HL-60 (cell line): ENCODE measurements at regions not wholly inside any gene's neighbourhood (a gene's known extent, or its start where the extent isn't known, plus 50 kb on each side); places are given as distances from the start of the nearest gene placed in this dataset.

Experiments
- DNase-seq, 2 experiments: peaks; one replicate each; pipeline ENCODE4 v3.0.0-alpha.2; 2010 to 2020; ENCODE audit warnings: low read depth in 1 of 2, low spot score in 1 of 2
- H3K27ac ChIP-seq: fragments of 250-450 bp; sonication (Bioruptor Pico); replicated peaks from 2 replicates; pipeline ENCODE4 v1.5.1; 2020; ENCODE audit warnings: mild to moderate bottlenecking, moderate library complexity
- H3K27me3 ChIP-seq: fragments of 250-450 bp; sonication (Bioruptor Pico); 2 replicates; pipeline ENCODE4 v1.5.1; 2021; ENCODE audit warnings: mild to moderate bottlenecking, moderate library complexity; ENCODE audit not compliant: insufficient read depth, poor library complexity, severe bottlenecking
- H3K4me3 ChIP-seq: replicated peaks from 2 replicates; pipeline ENCODE4 v1.5.1; 2011; ENCODE audit warnings: mild to moderate bottlenecking, control low read depth, low read length; ENCODE audit not compliant: insufficient read depth
- GABPA ChIP-seq: IDR thresholded peaks from 2 replicates; pipeline ENCODE4 v1.6.1; 2012; ENCODE audit warnings: low read depth
- POLR2AphosphoS5 ChIP-seq: IDR thresholded peaks from 2 replicates; pipeline ENCODE4 v1.6.1; 2012; ENCODE audit warnings: low read depth
- SPI1 ChIP-seq: IDR thresholded peaks from 2 replicates; pipeline ENCODE4 v1.6.1; 2012; ENCODE audit warnings: low read depth, mild to moderate bottlenecking, borderline replicate concordance
- TF ChIP-seq, protein P1 (sequence below): IDR thresholded peaks from one replicate; pipeline ENCODE4 v1.5.1; 2011; ENCODE audit warnings: low read length, control low read depth, inconsistent platforms; ENCODE audit not compliant: insufficient read depth
- TF ChIP-seq, protein P2 (sequence below): IDR thresholded peaks from 2 replicates; pipeline ENCODE4 v1.6.1; 2012; ENCODE audit warnings: low read depth; ENCODE audit not compliant: insufficient replicate concordance

GRCh38 chr5:168092209-168093185, 198.9 kb upstream of the WWC1 start:
- Histone ChIP-seq H3K27ac (no peak overlapping the region), H3K4me3 (no peak overlapping the region), H3K27me3 (no peaks in the 10 kb centered on the region)
- DNase-seq: no peak
- TF ChIP-seq POLR2AphosphoS5 (no peak), SPI1 (no peak), GABPA (no peak)
- TF ChIP-seq, protein P1, sequence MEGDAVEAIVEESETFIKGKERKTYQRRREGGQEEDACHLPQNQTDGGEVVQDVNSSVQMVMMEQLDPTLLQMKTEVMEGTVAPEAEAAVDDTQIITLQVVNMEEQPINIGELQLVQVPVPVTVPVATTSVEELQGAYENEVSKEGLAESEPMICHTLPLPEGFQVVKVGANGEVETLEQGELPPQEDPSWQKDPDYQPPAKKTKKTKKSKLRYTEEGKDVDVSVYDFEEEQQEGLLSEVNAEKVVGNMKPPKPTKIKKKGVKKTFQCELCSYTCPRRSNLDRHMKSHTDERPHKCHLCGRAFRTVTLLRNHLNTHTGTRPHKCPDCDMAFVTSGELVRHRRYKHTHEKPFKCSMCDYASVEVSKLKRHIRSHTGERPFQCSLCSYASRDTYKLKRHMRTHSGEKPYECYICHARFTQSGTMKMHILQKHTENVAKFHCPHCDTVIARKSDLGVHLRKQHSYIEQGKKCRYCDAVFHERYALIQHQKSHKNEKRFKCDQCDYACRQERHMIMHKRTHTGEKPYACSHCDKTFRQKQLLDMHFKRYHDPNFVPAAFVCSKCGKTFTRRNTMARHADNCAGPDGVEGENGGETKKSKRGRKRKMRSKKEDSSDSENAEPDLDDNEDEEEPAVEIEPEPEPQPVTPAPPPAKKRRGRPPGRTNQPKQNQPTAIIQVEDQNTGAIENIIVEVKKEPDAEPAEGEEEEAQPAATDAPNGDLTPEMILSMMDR: no peak
- TF ChIP-seq, protein P2, sequence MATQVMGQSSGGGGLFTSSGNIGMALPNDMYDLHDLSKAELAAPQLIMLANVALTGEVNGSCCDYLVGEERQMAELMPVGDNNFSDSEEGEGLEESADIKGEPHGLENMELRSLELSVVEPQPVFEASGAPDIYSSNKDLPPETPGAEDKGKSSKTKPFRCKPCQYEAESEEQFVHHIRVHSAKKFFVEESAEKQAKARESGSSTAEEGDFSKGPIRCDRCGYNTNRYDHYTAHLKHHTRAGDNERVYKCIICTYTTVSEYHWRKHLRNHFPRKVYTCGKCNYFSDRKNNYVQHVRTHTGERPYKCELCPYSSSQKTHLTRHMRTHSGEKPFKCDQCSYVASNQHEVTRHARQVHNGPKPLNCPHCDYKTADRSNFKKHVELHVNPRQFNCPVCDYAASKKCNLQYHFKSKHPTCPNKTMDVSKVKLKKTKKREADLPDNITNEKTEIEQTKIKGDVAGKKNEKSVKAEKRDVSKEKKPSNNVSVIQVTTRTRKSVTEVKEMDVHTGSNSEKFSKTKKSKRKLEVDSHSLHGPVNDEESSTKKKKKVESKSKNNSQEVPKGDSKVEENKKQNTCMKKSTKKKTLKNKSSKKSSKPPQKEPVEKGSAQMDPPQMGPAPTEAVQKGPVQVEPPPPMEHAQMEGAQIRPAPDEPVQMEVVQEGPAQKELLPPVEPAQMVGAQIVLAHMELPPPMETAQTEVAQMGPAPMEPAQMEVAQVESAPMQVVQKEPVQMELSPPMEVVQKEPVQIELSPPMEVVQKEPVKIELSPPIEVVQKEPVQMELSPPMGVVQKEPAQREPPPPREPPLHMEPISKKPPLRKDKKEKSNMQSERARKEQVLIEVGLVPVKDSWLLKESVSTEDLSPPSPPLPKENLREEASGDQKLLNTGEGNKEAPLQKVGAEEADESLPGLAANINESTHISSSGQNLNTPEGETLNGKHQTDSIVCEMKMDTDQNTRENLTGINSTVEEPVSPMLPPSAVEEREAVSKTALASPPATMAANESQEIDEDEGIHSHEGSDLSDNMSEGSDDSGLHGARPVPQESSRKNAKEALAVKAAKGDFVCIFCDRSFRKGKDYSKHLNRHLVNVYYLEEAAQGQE: no peak

- no peak for DNase-seq
- H3K4me3 ChIP-seq: no peak overlapping the region
- H3K27ac ChIP-seq: no peak overlapping the region
Observed at GRCh38 chr5:168093200-168093910, 198.1 kb upstream of the WWC1 start.

DNA sequence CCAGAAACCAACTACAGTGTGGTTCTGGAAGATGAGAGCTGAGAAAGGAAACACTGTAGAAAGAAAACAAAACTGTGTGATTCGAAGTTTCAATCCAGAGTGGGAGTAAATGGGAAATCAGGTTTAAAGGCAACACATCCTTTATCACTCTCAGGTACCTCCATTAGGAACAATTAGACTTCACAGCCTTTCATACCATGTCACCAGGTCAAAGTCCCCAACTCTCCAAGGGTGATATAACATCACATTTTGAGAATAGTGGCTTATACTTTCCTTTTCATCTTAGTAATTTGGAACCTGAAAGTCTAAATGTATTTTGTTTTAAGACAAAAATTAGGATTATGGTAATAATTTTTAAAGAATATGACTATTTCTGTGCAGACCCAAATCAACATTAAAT, 194.9 kb upstream of the WWC1 start:
- DNase-seq: no peak
- Histone ChIP-seq H3K27me3 (no peaks in the 10 kb centered on the region), H3K27ac (no peak overlapping the region), H3K4me3 (no peak overlapping the region)
- TF ChIP-seq POLR2AphosphoS5 (no peak), SPI1 (no peak)
- TF ChIP-seq, protein P2: no peak
- TF ChIP-seq, protein P1: no peak

More at GRCh38 chr5:168093200-168093910, 198.1 kb upstream of the WWC1 start:
- TF ChIP-seq SPI1: no peak
- TF ChIP-seq, protein P2: no peak
- no peaks in the 10 kb centered on the region for H3K27me3 ChIP-seq
